HAP-1 (cell line): ENCODE measurements at regions not wholly inside any gene's neighbourhood (a gene's known extent, or its start where the extent isn't known, plus 50 kb on each side); places are given as distances from the start of the nearest gene placed in this dataset.

ENCODE experiments used
- DNase-seq, 2 experiments: peaks; one replicate each; pipeline ENCODE4 v3.0.0-alpha.2; 2016 to 2020; ENCODE audit warnings: low spot score in 2 of 2
- H3K27me3 ChIP-seq: fragments of 250-450 bp; sonication (Bioruptor Pico); 2 replicates; pipeline ENCODE4 v1.5.1; 2020; ENCODE audit warnings: low read depth, mild to moderate bottlenecking, moderate library complexity
- H3K36me3 ChIP-seq: fragments of 250-450 bp; sonication (Bioruptor Pico); replicated peaks from 2 replicates; pipeline ENCODE4 v1.5.1; 2020; ENCODE audit warnings: mild to moderate bottlenecking
- H3K4me1 ChIP-seq: fragments of 250-450 bp; sonication (Bioruptor Pico); 2 replicates; pipeline ENCODE4 v1.5.1; 2020; ENCODE audit warnings: mild to moderate bottlenecking
- H3K4me3 ChIP-seq: fragments of 250-450 bp; sonication (Bioruptor Pico); 2 replicates; pipeline ENCODE4 v1.5.1; 2020; ENCODE audit warnings: mild to moderate bottlenecking, moderate library complexity
- H3K9me3 ChIP-seq: fragments of 250-450 bp; sonication (Bioruptor Pico); 2 replicates; pipeline ENCODE4 v1.5.1; 2020; ENCODE audit warnings: mild to moderate bottlenecking, moderate library complexity
- in situ Hi-C: fragments of 300-500 bp; cut with MboI; formaldehyde crosslinking; loops from 3 replicates; pipeline ENCODE4 v1.14.3; 2020; ENCODE audit warnings: low sequenced_read_pairs, inconsistent platforms, mixed read lengths

GRCh38 chr21:28834335-28835238 is 158.1 kb downstream of the LTN1 start:
- no peaks in the 10 kb centered on the region for H3K36me3 ChIP-seq
- in situ Hi-C loops: no loop called here
- no peak overlapping the region for H3K4me3 ChIP-seq
- H3K9me3 ChIP-seq: no peaks in the 10 kb centered on the region
- no peak for DNase-seq
- H3K27me3 ChIP-seq: no peaks in the 10 kb centered on the region
- no peaks in the 10 kb centered on the region for H3K4me1 ChIP-seq

- Histone ChIP-seq H3K4me3 (no peak overlapping the region), H3K36me3 (no peaks in the 10 kb centered on the region), H3K4me1 (no peaks in the 10 kb centered on the region), H3K9me3 (no peaks in the 10 kb centered on the region), H3K27me3 (no peaks in the 10 kb centered on the region)
- DNase-seq: no peak
- in situ Hi-C loops: no loop called here
Measured at GRCh38 chr21:28833609-28834008, 159.1 kb downstream of the LTN1 start.

- DNase-seq: no peak
- no peaks in the 10 kb centered on the region for H3K4me1 ChIP-seq
- no peaks in the 10 kb centered on the region for H3K27me3 ChIP-seq
- in situ Hi-C loops: no loop called here
- no peaks in the 10 kb centered on the region for H3K9me3 ChIP-seq
- H3K4me3 ChIP-seq: no peak overlapping the region
- H3K36me3 ChIP-seq: no peaks in the 10 kb centered on the region
Measured at GRCh38 chr21:28833182-28833581, 159.5 kb downstream of the LTN1 start.

GRCh38 chr21:28832715-28833061 is 160.0 kb downstream of the LTN1 start:
- DNase-seq: no peak
- Histone ChIP-seq H3K9me3 (no peaks in the 10 kb centered on the region), H3K4me3 (no peak overlapping the region), H3K4me1 (no peaks in the 10 kb centered on the region), H3K27me3 (no peaks in the 10 kb centered on the region), H3K36me3 (no peaks in the 10 kb centered on the region)
- in situ Hi-C loops: no loop called here

GRCh38 chr21:28832013-28832714 is 160.5 kb downstream of the LTN1 start:
- no peak for DNase-seq
- no peaks in the 10 kb centered on the region for H3K4me1 ChIP-seq
- in situ Hi-C loops: no loop called here
- no peaks in the 10 kb centered on the region for H3K27me3 ChIP-seq
- no peak overlapping the region for H3K4me3 ChIP-seq
- no peaks in the 10 kb centered on the region for H3K36me3 ChIP-seq
- H3K9me3 ChIP-seq: no peaks in the 10 kb centered on the region

GRCh38 chr21:28828981-28829380 is 163.7 kb downstream of the LTN1 start:
- Histone ChIP-seq H3K4me3 (no peak overlapping the region), H3K27me3 (no peaks in the 10 kb centered on the region), H3K4me1 (no peaks in the 10 kb centered on the region), H3K36me3 (no peaks in the 10 kb centered on the region), H3K9me3 (no peaks in the 10 kb centered on the region)
- DNase-seq: no peak
- in situ Hi-C loops: no loop called here

- DNase-seq: no peak
- no peaks in the 10 kb centered on the region for H3K4me1 ChIP-seq
- no peaks in the 10 kb centered on the region for H3K36me3 ChIP-seq
- no peak overlapping the region for H3K4me3 ChIP-seq
- H3K27me3 ChIP-seq: no peaks in the 10 kb centered on the region
- in situ Hi-C loops: no loop called here
- H3K9me3 ChIP-seq: no peaks in the 10 kb centered on the region
Measured at GRCh38 chr21:28828021-28828420, 164.7 kb downstream of the LTN1 start.

GRCh38 chr21:28827422-28827821 is 165.3 kb downstream of the LTN1 start:
- no peak for DNase-seq
- Histone ChIP-seq H3K9me3 (no peaks in the 10 kb centered on the region), H3K4me1 (no peaks in the 10 kb centered on the region), H3K27me3 (no peaks in the 10 kb centered on the region), H3K36me3 (no peaks in the 10 kb centered on the region), H3K4me3 (no peak overlapping the region)
- in situ Hi-C loops: no loop called here

GRCh38 chr21:28826569-28826968 is 166.1 kb downstream of the LTN1 start:
- Histone ChIP-seq H3K4me3 (no peak overlapping the region), H3K4me1 (no peaks in the 10 kb centered on the region), H3K9me3 (no peaks in the 10 kb centered on the region), H3K27me3 (no peaks in the 10 kb centered on the region), H3K36me3 (no peaks in the 10 kb centered on the region)
- no peak for DNase-seq
- in situ Hi-C loops: no loop called here

GRCh38 chr21:28826021-28826420 is 166.7 kb downstream of the LTN1 start:
- no peaks in the 10 kb centered on the region for H3K36me3 ChIP-seq
- H3K9me3 ChIP-seq: no peaks in the 10 kb centered on the region
- in situ Hi-C loops: no loop called here
- no peak overlapping the region for H3K4me3 ChIP-seq
- no peaks in the 10 kb centered on the region for H3K4me1 ChIP-seq
- H3K27me3 ChIP-seq: no peaks in the 10 kb centered on the region
- no peak for DNase-seq

- no peaks in the 10 kb centered on the region for H3K4me1 ChIP-seq
- H3K4me3 ChIP-seq: no peak overlapping the region
- no peaks in the 10 kb centered on the region for H3K36me3 ChIP-seq
- in situ Hi-C loops: no loop called here
- no peak for DNase-seq
- no peaks in the 10 kb centered on the region for H3K27me3 ChIP-seq
- H3K9me3 ChIP-seq: no peaks in the 10 kb centered on the region
Measured at GRCh38 chr21:28823429-28823828, 169.2 kb downstream of the LTN1 start.

GRCh38 chr21:28822486-28823335 is 170.0 kb downstream of the LTN1 start:
- H3K9me3 ChIP-seq: no peaks in the 10 kb centered on the region
- no peak overlapping the region for H3K4me3 ChIP-seq
- H3K36me3 ChIP-seq: no peaks in the 10 kb centered on the region
- in situ Hi-C loops: no loop called here
- DNase-seq: no peak
- H3K27me3 ChIP-seq: no peaks in the 10 kb centered on the region
- H3K4me1 ChIP-seq: no peaks in the 10 kb centered on the region

- Histone ChIP-seq H3K36me3 (no peaks in the 10 kb centered on the region), H3K4me3 (no peak overlapping the region), H3K9me3 (no peaks in the 10 kb centered on the region), H3K4me1 (no peaks in the 10 kb centered on the region), H3K27me3 (no peaks in the 10 kb centered on the region)
- in situ Hi-C loops: no loop called here
- no peak for DNase-seq
Measured at GRCh38 chr21:28822123-28822399, 170.6 kb downstream of the LTN1 start.
